MM.1S (cell line): ENCODE measurements at regions not wholly inside any gene's neighbourhood (a gene's known extent, or its start where the extent isn't known, plus 50 kb on each side); places are given as distances from the start of the nearest gene placed in this dataset.

ENCODE experiments used
- DNase-seq: peaks from one replicate; pipeline ENCODE4 v3.0.0-alpha.2; 2015
- H2AFZ ChIP-seq: fragments of 300-600 bp; sonication (generic); 2 replicates; pipeline ENCODE4 v1.6.0; 2016; ENCODE audit warnings: antibody characterized with exemption, low read length
- H3F3A ChIP-seq: fragments of 300-600 bp; sonication (generic); 2 replicates; pipeline ENCODE4 v1.6.1; 2016; ENCODE audit warnings: mild to moderate bottlenecking, antibody characterized with exemption, low read length, moderate library complexity, mixed read lengths; ENCODE audit not compliant: insufficient read depth
- H3K27ac ChIP-seq: fragments of 300-600 bp; sonication (generic); 2 replicates; pipeline ENCODE4 v1.5.1; 2016; ENCODE audit warnings: mild to moderate bottlenecking, low read length
- H3K27me3 ChIP-seq: fragments of 300-600 bp; sonication (generic); replicated peaks from 2 replicates; pipeline ENCODE4 v1.6.0; 2016; ENCODE audit warnings: low read length; ENCODE audit not compliant: insufficient read depth
- H3K36me3 ChIP-seq: fragments of 300-600 bp; sonication (generic); replicated peaks from 2 replicates; pipeline ENCODE4 v1.6.1; 2016; ENCODE audit warnings: mild to moderate bottlenecking, low read length, mixed read lengths; ENCODE audit not compliant: insufficient read depth
- H3K4me1 ChIP-seq: fragments of 300-600 bp; sonication (generic); 2 replicates; pipeline ENCODE4 v1.6.1; 2016; ENCODE audit warnings: low read length, mixed read lengths
- H3K4me2 ChIP-seq: fragments of 300-600 bp; sonication (generic); 2 replicates; pipeline ENCODE4 v1.6.0; 2016; ENCODE audit warnings: low read depth, low read length
- H3K4me3 ChIP-seq: fragments of 300-600 bp; sonication (generic); 2 replicates; pipeline ENCODE4 v1.5.1; 2016; ENCODE audit warnings: low read length, mixed read lengths
- H3K79me2 ChIP-seq: fragments of 300-600 bp; sonication (generic); 2 replicates; pipeline ENCODE4 v1.6.1; 2016; ENCODE audit warnings: mixed run types, low read length, mixed read lengths
- H3K9ac ChIP-seq: fragments of 300-600 bp; sonication (generic); 2 replicates; pipeline ENCODE4 v1.6.1; 2016; ENCODE audit warnings: low read length, mixed read lengths
- H3K9me2 ChIP-seq: fragments of 300-600 bp; sonication (generic); replicated peaks from 2 replicates; pipeline ENCODE4 v1.6.1; 2016; ENCODE audit warnings: mild to moderate bottlenecking, low read length, mixed read lengths; ENCODE audit not compliant: insufficient read depth
- H3K9me3 ChIP-seq: fragments of 300-600 bp; sonication (generic); replicated peaks from 2 replicates; pipeline ENCODE4 v1.6.1; 2016; ENCODE audit warnings: mild to moderate bottlenecking, low read length, mixed read lengths; ENCODE audit not compliant: insufficient read depth
- H4K20me1 ChIP-seq: fragments of 300-600 bp; sonication (generic); 2 replicates; pipeline ENCODE4 v1.6.1; 2016; ENCODE audit warnings: mild to moderate bottlenecking, low read length, moderate library complexity, mixed read lengths; ENCODE audit not compliant: insufficient read depth
- CTCF ChIP-seq: fragments of 300-600 bp; sonication (generic); IDR thresholded peaks from 2 replicates; pipeline ENCODE4 v1.5.1; 2016; ENCODE audit warnings: antibody characterized with exemption, low read length, mixed read lengths
- EZH2 ChIP-seq: fragments of 300-600 bp; sonication (generic); optimal IDR thresholded peaks from 2 replicates; pipeline ENCODE3; 2017; ENCODE audit warnings: low read depth, mild to moderate bottlenecking, antibody characterized with exemption, low read length, mixed read lengths
- EZH2phosphoT487 ChIP-seq: fragments of 300-600 bp; sonication (generic); IDR thresholded peaks from 2 replicates; pipeline ENCODE4 v1.6.1; 2018; ENCODE audit warnings: antibody characterized with exemption, low read length

- no peaks in the 10 kb centered on the region for H3K27me3 ChIP-seq
- H3K9ac ChIP-seq: no peak overlapping the region
- H4K20me1 ChIP-seq: no peaks in the 10 kb centered on the region
- no peak overlapping the region for H3K27ac ChIP-seq
- H3K79me2 ChIP-seq: no peaks in the 10 kb centered on the region
- H3K9me2 ChIP-seq: no peaks in the 10 kb centered on the region
- H2AFZ ChIP-seq: no peak overlapping the region
- H3K4me2 ChIP-seq: no peak overlapping the region
- no peak for DNase-seq
- TF ChIP-seq EZH2phosphoT487 (no peak), CTCF (no peak), EZH2 (no peak)
- no peaks in the 10 kb centered on the region for H3K4me1 ChIP-seq
- H3K9me3 ChIP-seq: no peaks in the 10 kb centered on the region
- no peaks in the 10 kb centered on the region for H3F3A ChIP-seq
- no peaks in the 10 kb centered on the region for H3K36me3 ChIP-seq
- H3K4me3 ChIP-seq: no peak overlapping the region
Measured at GRCh38 chr6:154649721-154650120, 83.5 kb upstream of the SCAF8 start.

GRCh38 chr6:154650351-154650750, 82.9 kb upstream of the SCAF8 start:
- no peak overlapping the region for H3K4me3 ChIP-seq
- no peaks in the 10 kb centered on the region for H3K79me2 ChIP-seq
- no peaks in the 10 kb centered on the region for H3K4me1 ChIP-seq
- no peak for DNase-seq
- H3K4me2 ChIP-seq: no peak overlapping the region
- no peak overlapping the region for H3K9ac ChIP-seq
- no peak overlapping the region for H2AFZ ChIP-seq
- H3K9me2 ChIP-seq: no peaks in the 10 kb centered on the region
- no peaks in the 10 kb centered on the region for H3K27me3 ChIP-seq
- H3F3A ChIP-seq: no peaks in the 10 kb centered on the region
- no peaks in the 10 kb centered on the region for H4K20me1 ChIP-seq
- no peak overlapping the region for H3K27ac ChIP-seq
- no peaks in the 10 kb centered on the region for H3K9me3 ChIP-seq
- TF ChIP-seq EZH2: no peak
- TF ChIP-seq EZH2phosphoT487: no peak
- no peak for TF ChIP-seq CTCF
- H3K36me3 ChIP-seq: no peaks in the 10 kb centered on the region

GRCh38 chr6:154651656-154652055, 81.6 kb upstream of the SCAF8 start:
- no peaks in the 10 kb centered on the region for H3F3A ChIP-seq
- H3K4me1 ChIP-seq: no peaks in the 10 kb centered on the region
- no peak overlapping the region for H3K4me2 ChIP-seq
- no peaks in the 10 kb centered on the region for H3K9me3 ChIP-seq
- no peak overlapping the region for H3K9ac ChIP-seq
- TF ChIP-seq EZH2phosphoT487 (no peak), CTCF (no peak), EZH2 (no peak)
- H3K79me2 ChIP-seq: no peaks in the 10 kb centered on the region
- no peaks in the 10 kb centered on the region for H4K20me1 ChIP-seq
- H3K4me3 ChIP-seq: no peak overlapping the region
- H3K9me2 ChIP-seq: no peaks in the 10 kb centered on the region
- no peak overlapping the region for H3K27ac ChIP-seq
- DNase-seq: no peak
- no peaks in the 10 kb centered on the region for H3K36me3 ChIP-seq
- H3K27me3 ChIP-seq: no peaks in the 10 kb centered on the region
- no peak overlapping the region for H2AFZ ChIP-seq
